IPS-NIHi7 (cell line): ENCODE measurements at regions not wholly inside any gene's neighbourhood (a gene's known extent, or its start where the extent isn't known, plus 50 kb on each side); places are given as distances from the start of the nearest gene placed in this dataset.
A peak's percentile ranks its signal among the peaks of the same experiment; 100 is the strongest.
"Not testable (repeated sequence)": the region's sequence is repeated elsewhere in the genome, so short reads cannot be mapped to it uniquely, and the experiment has no call there.

Source experiments
- DNase-seq: peaks from one replicate; pipeline ENCODE4 v3.0.0; 2012; ENCODE audit warnings: mixed read lengths; ENCODE audit errors: extremely low spot score

- peak; percentile 35 for DNase-seq
These were observed 111.5 kb downstream of the NPY start for GRCh38 chr7:24395512-24395911.

- DNase-seq, result not testable (repeated sequence)
These were observed 112.4 kb downstream of the NPY start for GRCh38 chr7:24396387-24396786.

- DNase-seq, result no peak
These were observed 117.9 kb downstream of the NPY start for GRCh38 chr7:24401628-24402593.

GRCh38 chr7:24402655-24403054 is 118.7 kb downstream of the NPY start:
- DNase-seq, result no peak

GRCh38 chr7:24403557-24403956 is 119.6 kb downstream of the NPY start:
- DNase-seq, result no peak

- no peak for DNase-seq
These were observed 120.3 kb downstream of the NPY start for GRCh38 chr7:24404315-24404714.

GRCh38 chr7:24405002-24405401 is 121.0 kb downstream of the NPY start:
- DNase-seq, result no peak

GRCh38 chr7:24406053-24406788 is 122.2 kb downstream of the NPY start:
- DNase-seq, result no peak

GRCh38 chr7:24406789-24407299 is 122.9 kb downstream of the NPY start:
- peak; percentile 26 for DNase-seq

GRCh38 chr7:24407965-24408364 is 124.0 kb downstream of the NPY start:
- DNase-seq, result no peak

GRCh38 chr7:24408798-24409430 is 124.9 kb downstream of the NPY start:
- DNase-seq, result no peak

GRCh38 chr7:24409431-24410024 is 125.5 kb downstream of the NPY start:
- DNase-seq, result no peak

- no peak for DNase-seq
These were observed 127.2 kb downstream of the NPY start for GRCh38 chr7:24411226-24411625.

GRCh38 chr7:24417526-24418120 is 133.6 kb downstream of the NPY start:
- DNase-seq, result no peak

- DNase-seq, result peak; percentile 64
These were observed 135.1 kb downstream of the NPY start for GRCh38 chr7:24419077-24419476.

- DNase-seq, result no peak
These were observed 135.5 kb downstream of the NPY start for GRCh38 chr7:24419511-24419910.

GRCh38 chr7:24422441-24423010 is 138.5 kb downstream of the NPY start:
- DNase-seq, result no peak

- DNase-seq, result no peak
These were observed 141.7 kb downstream of the NPY start for GRCh38 chr7:24425664-24426063.

- peak; percentile 34 for DNase-seq
These were observed 143.1 kb downstream of the NPY start for GRCh38 chr7:24427048-24427447.

- DNase-seq, result no peak
These were observed 144.6 kb upstream of the PALS2 start for GRCh38 chr7:24428676-24429075.

GRCh38 chr7:24432677-24433076 is 140.6 kb upstream of the PALS2 start:
- DNase-seq, result no peak
